ENCODE measurements at regions not wholly inside any gene's neighbourhood (a gene's known extent, or its start where the extent isn't known, plus 50 kb on each side); places are given as distances from the start of the nearest gene placed in this dataset.

DNA sequence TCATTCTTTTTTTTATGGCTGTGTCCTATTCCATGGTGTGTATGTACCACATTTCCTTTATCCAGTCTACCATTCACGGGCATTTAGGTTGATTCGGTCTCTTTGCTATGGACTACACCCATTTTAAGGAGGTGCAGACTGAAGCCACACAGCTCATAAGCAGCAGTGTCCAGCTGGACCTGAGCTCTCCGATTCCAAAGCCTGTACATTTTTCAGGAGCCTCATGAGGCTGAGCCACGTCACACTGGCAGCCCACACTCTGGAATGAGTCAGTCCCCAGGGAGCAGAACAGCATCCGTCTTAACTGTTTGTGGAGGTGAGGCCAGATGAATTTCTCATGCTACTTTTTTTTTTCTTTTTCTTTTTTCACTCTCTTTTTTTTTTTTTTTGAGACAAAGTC is 116.1 kb downstream of the C16orf95 start:
- TF ChIP-seq CTCF (IDR thresholded peaks at IDR 0.05; ENCODE audit: insufficient read depth, low read length, severe bottlenecking) = no peak
- Histone ChIP-seq H3K36me3 (ENCODE audit: control insufficient read depth, insufficient read depth, low read length) (no peaks in the 10 kb centered on the region), H3K27me3 (ENCODE audit: control insufficient read depth, insufficient read depth, low read length) (no peaks in the 10 kb centered on the region), H3K4me3 (ENCODE audit: low read depth, low read length) (no peak overlapping the region)
- DNase-seq (ENCODE audit: low read depth) (peak; percentile 50), FAIRE-seq (no peak)

GRCh38 chr16:87201790-87202189 is 115.4 kb downstream of the C16orf95 start:
- no peak for FAIRE-seq
- no peak for DNase-seq (ENCODE audit: low read depth)
- H3K4me3 ChIP-seq (ENCODE audit: low read depth, low read length) = no peak overlapping the region
- no peaks in the 10 kb centered on the region for H3K36me3 ChIP-seq (ENCODE audit: control insufficient read depth, insufficient read depth, low read length)
- no peak for TF ChIP-seq CTCF (IDR thresholded peaks at IDR 0.05; ENCODE audit: insufficient read depth, low read length, severe bottlenecking)
- H3K27me3 ChIP-seq (ENCODE audit: control insufficient read depth, insufficient read depth, low read length) = no peaks in the 10 kb centered on the region

GRCh38 chr16:87202346-87202745 is 114.8 kb downstream of the C16orf95 start:
- H3K27me3 ChIP-seq (ENCODE audit: control insufficient read depth, insufficient read depth, low read length) = no peaks in the 10 kb centered on the region
- no peak for FAIRE-seq
- H3K4me3 ChIP-seq (ENCODE audit: low read depth, low read length) = no peak overlapping the region
- DNase-seq (ENCODE audit: low read depth) = no peak
- H3K36me3 ChIP-seq (ENCODE audit: control insufficient read depth, insufficient read depth, low read length) = no peaks in the 10 kb centered on the region
- TF ChIP-seq CTCF (IDR thresholded peaks at IDR 0.05; ENCODE audit: insufficient read depth, low read length, severe bottlenecking) = no peak

DNA sequence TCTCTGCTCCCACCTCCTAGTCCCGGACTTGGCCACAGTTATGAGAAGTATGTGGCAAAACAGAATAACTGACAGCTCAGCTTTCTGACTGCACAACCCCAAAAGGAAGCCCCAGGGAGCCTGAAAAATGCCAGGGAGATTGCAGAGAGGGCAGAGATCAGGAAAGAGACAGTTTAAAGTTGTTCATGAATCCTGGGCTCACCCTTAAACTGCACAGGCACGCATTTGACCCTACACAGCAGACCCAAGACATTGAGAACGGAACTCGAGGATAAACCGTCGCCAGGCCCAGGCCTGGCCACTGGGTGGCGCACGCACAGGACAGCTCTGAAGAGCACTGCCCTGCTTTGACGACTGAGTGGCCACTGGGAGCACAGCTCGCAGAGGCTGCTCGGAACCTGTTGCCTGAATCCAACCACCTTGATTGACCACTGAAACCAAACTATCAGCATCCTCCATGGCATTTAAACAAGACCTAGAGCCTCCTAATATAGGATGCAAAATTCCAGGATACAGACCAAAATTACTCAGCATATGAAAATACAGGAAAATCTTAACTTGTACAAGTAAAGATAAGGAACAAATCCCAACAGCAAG is 114.0 kb downstream of the C16orf95 start:
- DNase-seq (ENCODE audit: low read depth) = peak; percentile 40
- Histone ChIP-seq H3K36me3 (ENCODE audit: control insufficient read depth, insufficient read depth, low read length) (no peaks in the 10 kb centered on the region), H3K4me3 (ENCODE audit: low read depth, low read length) (no peak overlapping the region), H3K27me3 (ENCODE audit: control insufficient read depth, insufficient read depth, low read length) (no peaks in the 10 kb centered on the region)
- TF ChIP-seq CTCF (IDR thresholded peaks at IDR 0.05; ENCODE audit: insufficient read depth, low read length, severe bottlenecking) = peak; percentile 90
- FAIRE-seq = no peak

- no peaks in the 10 kb centered on the region for H3K36me3 ChIP-seq (ENCODE audit: control insufficient read depth, insufficient read depth, low read length)
- DNase-seq (ENCODE audit: low read depth) (peak; percentile 92), FAIRE-seq (no peak)
- no peak for TF ChIP-seq CTCF (IDR thresholded peaks at IDR 0.05; ENCODE audit: insufficient read depth, low read length, severe bottlenecking)
- no peaks in the 10 kb centered on the region for H3K27me3 ChIP-seq (ENCODE audit: control insufficient read depth, insufficient read depth, low read length)
- H3K4me3 ChIP-seq (ENCODE audit: low read depth, low read length) = no peak overlapping the region
Measured at GRCh38 chr16:87206646-87207451, 110.3 kb downstream of the C16orf95 start.

All from bronchial epithelial cell (primary cell).